Cardiac muscle cell (in vitro differentiated cells and primary cell): ENCODE measurements at regions not wholly inside any gene's neighbourhood (a gene's known extent, or its start where the extent isn't known, plus 50 kb on each side); places are given as distances from the start of the nearest gene placed in this dataset.

Experiments
- DNase-seq, 2 donors: peaks; one replicate each; pipeline versions ENCODE4 v3.0.0 to v3.0.0-alpha.2; 2010 to 2017; ENCODE audit warnings: low read depth in 1 of 2, low spot score in 1 of 2
- H3K27ac ChIP-seq: fragments of 200-600 bp; sonication (generic); 2 replicates; pipeline ENCODE4 v1.5.1; 2016
- H3K27me3 ChIP-seq: fragments of 200-600 bp; sonication (generic); 2 replicates; pipeline ENCODE4 v1.6.0; 2016; ENCODE audit warnings: control low read depth
- H3K36me3 ChIP-seq: fragments of 200-600 bp; sonication (generic); 2 replicates; pipeline ENCODE4 v1.5.1; 2016; ENCODE audit warnings: control low read depth
- H3K4me1 ChIP-seq: fragments of 200-600 bp; sonication (generic); 2 replicates; pipeline ENCODE4 v1.8.1; 2017; ENCODE audit warnings: low read depth, mild to moderate bottlenecking, mixed run types
- H3K4me3 ChIP-seq: fragments of 200-600 bp; sonication (generic); 2 replicates; pipeline ENCODE4 v1.5.1; 2016; ENCODE audit warnings: mild to moderate bottlenecking
- H3K9me3 ChIP-seq: fragments of 200-600 bp; sonication (generic); 2 replicates; pipeline ENCODE4 v1.5.1; 2017; ENCODE audit warnings: low read depth, mild to moderate bottlenecking, control low read depth
- TF ChIP-seq, protein P1 (sequence below): IDR thresholded peaks from 2 replicates; pipeline ENCODE4 v1.5.1; 2012; ENCODE audit warnings: low read depth, mild to moderate bottlenecking, low read length

DNA sequence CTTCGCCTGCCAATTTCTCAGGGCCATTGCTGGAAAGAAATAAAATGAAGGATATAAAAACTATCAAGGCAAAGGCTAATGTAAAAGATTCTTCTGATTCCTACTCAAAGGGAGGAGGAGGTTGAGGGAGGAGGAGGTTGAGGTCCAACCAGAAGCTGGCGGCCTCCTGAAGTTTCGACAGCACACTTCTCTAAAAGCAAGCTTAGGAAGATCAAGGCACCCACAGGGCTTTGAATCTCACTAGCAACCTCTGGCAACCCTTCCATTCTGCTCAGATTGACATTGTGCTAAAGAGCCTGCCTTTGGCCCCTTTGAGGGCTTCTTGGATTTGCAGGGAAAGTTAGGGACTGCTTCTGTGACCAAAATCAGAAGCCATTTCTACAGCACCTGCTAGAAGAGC lies 81.5 kb upstream of the TNRC6C start:
- no peak overlapping the region for H3K4me3 ChIP-seq
- no peak for DNase-seq
- TF ChIP-seq, protein P1, sequence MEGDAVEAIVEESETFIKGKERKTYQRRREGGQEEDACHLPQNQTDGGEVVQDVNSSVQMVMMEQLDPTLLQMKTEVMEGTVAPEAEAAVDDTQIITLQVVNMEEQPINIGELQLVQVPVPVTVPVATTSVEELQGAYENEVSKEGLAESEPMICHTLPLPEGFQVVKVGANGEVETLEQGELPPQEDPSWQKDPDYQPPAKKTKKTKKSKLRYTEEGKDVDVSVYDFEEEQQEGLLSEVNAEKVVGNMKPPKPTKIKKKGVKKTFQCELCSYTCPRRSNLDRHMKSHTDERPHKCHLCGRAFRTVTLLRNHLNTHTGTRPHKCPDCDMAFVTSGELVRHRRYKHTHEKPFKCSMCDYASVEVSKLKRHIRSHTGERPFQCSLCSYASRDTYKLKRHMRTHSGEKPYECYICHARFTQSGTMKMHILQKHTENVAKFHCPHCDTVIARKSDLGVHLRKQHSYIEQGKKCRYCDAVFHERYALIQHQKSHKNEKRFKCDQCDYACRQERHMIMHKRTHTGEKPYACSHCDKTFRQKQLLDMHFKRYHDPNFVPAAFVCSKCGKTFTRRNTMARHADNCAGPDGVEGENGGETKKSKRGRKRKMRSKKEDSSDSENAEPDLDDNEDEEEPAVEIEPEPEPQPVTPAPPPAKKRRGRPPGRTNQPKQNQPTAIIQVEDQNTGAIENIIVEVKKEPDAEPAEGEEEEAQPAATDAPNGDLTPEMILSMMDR: no peak
- no peaks in the 10 kb centered on the region for H3K27me3 ChIP-seq
- H3K27ac ChIP-seq: no peak overlapping the region
- no peaks in the 10 kb centered on the region for H3K36me3 ChIP-seq
- no peaks in the 10 kb centered on the region for H3K4me1 ChIP-seq
- H3K9me3 ChIP-seq: no peaks in the 10 kb centered on the region

DNA sequence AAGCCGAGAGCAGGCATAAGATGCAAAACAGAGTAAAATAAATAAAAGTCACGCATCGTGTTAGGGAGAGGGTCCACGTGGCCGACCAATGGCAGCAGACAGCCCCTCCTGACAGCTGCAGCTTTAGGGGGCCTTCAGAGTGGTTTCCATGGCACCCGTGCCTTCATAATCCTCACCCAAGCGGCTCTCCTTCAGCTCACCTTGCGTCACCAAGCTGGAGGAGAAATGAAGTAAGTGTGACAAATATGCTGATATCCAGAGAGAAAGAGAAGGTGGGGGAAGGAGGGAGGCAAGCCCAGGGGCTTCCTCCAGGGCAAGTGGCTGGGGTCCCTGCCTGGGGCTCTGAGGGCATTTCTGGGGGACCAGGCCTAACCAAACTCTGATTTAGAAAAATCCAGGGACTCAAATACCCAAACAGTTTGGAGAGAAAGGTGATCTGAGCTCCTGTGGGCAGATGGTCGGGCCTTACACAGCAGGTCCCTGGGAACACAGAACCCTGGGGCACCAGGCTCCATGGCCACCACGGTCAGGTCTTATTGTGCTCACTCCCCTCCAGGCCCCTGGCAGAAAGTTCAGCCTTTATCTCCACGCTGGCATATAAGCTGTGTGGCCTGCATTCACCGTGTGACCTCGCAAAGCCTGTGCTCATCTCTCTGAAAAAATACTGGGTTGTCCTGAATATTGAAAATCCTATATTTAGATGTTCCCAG lies 80.7 kb upstream of the TNRC6C start:
- H3K9me3 ChIP-seq: no peaks in the 10 kb centered on the region
- TF ChIP-seq, protein P1: no peak
- no peak overlapping the region for H3K27ac ChIP-seq
- peaks cover 3% of the 10 kb centered on the region for H3K4me1 ChIP-seq
- H3K36me3 ChIP-seq: no peaks in the 10 kb centered on the region
- DNase-seq: no peak
- H3K4me3 ChIP-seq: no peak overlapping the region
- H3K27me3 ChIP-seq: no peaks in the 10 kb centered on the region

DNA sequence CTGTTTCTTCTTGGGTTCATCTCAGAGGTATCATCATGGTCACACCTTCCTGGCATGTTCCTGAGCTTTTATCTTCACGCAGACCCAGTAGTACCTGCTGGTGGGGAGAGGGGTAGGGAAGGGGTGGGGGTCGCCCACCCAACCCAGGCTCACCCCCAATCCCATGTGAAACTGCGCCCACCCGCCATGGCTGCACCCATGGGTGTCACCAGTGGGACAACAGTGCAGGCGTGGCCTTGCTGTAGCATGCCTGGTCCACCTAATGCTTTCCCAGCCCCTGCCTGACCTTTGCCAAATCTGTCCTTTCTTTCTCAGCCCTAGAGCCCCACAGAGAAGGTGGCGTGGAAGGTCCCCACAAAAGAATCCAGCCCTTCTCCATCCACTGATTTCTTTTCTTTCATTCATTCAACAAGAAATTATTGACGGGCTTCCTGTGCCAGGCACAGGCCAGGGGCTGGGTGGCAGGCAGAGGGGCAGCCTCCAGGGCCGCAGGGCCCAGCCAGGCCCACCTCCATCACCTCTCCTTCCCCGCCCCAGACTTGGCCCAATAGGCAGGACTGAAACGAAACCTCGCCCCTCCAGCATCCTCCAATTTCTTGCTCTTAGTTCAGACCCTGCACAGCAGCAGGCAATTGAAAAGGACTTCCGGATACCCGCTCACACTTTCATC lies 79.1 kb upstream of the TNRC6C start:
- no peaks in the 10 kb centered on the region for H3K36me3 ChIP-seq
- no peak overlapping the region for H3K27ac ChIP-seq
- TF ChIP-seq, protein P1: no peak
- no peak overlapping the region for H3K4me3 ChIP-seq
- no peaks in the 10 kb centered on the region for H3K9me3 ChIP-seq
- DNase-seq: no peak
- H3K4me1 ChIP-seq: peaks cover 3% of the 10 kb centered on the region
- H3K27me3 ChIP-seq: peaks cover 3% of the 10 kb centered on the region

DNA sequence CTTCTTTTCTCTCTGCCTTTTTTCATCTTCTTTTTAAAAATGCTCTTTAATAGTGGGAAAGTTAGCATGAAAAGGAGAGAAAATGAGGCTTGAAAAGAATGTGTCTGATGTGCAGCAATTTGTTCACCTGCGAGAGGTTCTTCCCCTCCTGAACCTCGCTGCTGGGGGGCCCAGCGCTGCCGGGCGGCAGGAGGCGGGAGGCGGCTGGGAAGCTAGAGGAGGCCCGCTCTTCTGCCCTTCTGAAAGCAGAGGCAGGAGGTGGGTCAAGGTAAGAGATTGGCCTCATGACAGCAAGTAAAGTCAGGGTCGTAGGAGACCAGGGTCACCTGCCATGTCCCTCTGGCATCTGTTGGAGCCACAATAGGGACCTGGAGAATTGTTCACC lies 78.6 kb upstream of the TNRC6C start:
- no peak for DNase-seq
- no peaks in the 10 kb centered on the region for H3K9me3 ChIP-seq
- TF ChIP-seq, protein P1: no peak

DNA sequence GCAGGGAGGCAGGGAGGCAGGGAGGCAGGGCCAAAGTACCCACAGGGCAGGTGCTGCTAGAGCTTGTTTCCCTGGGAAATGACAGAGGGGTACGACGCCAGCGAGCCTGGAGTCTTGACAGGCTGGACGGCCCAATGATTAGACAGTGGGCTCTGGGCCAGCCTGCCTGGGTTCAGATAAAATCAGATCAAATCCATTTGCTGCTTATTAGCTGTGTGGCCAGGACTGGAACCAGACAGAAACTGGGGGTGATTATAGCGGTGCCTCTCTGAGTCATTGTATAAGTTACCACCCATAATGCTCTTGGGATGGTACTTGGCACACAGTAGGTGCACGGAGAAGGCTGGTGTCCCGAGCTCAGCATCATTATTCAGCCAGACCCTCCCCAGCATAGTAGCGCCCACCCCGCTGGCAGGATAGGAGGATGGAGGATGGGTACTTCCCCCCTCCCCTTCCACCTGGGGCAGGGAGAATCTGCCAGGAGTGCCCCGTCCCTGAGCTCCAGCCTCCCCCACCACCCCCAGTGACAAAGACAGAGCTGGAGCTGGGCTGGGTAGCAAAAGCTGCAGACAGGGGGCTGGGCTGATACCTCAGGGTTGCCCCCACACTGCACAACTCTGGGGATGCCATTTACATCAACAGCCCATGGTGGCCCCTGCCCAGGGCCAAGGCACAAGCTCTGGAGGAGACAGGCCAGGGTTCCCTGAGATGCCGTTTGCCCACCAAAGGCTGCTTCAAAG lies 77.6 kb upstream of the TNRC6C start:
- Histone ChIP-seq H3K9me3 (no peaks in the 10 kb centered on the region), H3K27me3 (peaks cover 12% of the 10 kb centered on the region), H3K4me3 (no peak overlapping the region), H3K4me1 (peaks cover 3% of the 10 kb centered on the region), H3K36me3 (no peaks in the 10 kb centered on the region), H3K27ac (no peak overlapping the region)
- TF ChIP-seq, protein P1: no peak
- no peak for DNase-seq

More for the DNA sequence above, 78.6 kb upstream of the TNRC6C start:
- Histone ChIP-seq H3K4me1 (peaks cover 3% of the 10 kb centered on the region), H3K4me3 (no peak overlapping the region), H3K27me3 (peaks cover 8% of the 10 kb centered on the region), H3K36me3 (no peaks in the 10 kb centered on the region), H3K27ac (no peak overlapping the region)
